Fibroblast of skin of right biceps (primary cell): ENCODE measurements at regions not wholly inside any gene's neighbourhood (a gene's known extent, or its start where the extent isn't known, plus 50 kb on each side); places are given as distances from the start of the nearest gene placed in this dataset.

Experiments used
- DNase-seq: peaks from one replicate; pipeline ENCODE4 v3.0.0-alpha.2; 2013

- no peak for DNase-seq
Observed at GRCh38 chr10:130372866-130373265, 236.7 kb downstream of the GLRX3 start.

GRCh38 chr10:130377986-130378540 is 241.9 kb downstream of the GLRX3 start:
- no peak for DNase-seq

DNA sequence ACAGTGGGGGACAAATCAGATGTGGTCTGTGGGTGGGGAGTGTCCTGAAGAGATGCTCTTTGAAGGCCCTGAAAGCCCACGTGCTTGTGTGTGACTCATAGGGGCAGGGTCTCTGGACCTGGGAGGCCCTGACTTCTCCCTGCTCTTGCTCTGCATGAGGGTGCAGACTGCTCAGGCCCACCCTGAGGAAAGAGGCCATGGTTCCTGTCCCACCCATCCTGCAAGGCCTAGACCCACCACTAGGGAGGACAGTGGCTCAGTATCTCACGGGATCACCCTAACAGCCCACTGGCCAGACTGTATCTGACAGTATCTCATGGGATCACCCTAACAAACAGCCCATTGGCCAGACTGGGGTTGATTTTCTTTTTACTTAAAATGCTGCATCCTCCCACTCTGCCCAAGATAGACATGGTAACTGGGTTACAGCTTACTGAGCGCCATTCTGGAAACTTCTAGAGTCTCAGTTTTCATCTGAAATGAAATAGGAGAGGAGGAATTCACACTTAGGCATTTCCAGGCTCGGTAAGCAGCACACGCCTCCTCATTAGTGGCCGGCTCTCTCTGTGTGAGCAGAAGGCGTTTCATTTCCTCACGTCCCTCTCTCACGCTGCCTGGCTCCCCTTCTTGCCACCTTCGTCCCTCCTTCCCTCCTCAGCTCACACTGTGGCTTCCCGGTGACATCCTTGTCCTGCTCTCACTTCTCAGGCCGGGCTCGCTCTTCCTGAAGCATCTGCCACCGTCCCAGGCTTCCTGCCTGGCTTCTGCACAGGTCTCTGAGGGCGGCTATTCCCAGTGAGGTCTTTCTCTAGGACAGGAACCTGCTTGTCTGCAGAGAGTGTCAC is 242.6 kb downstream of the GLRX3 start:
- no peak for DNase-seq

- DNase-seq: no peak
Observed at GRCh38 chr10:130380056-130380455, 243.9 kb downstream of the GLRX3 start.

DNA sequence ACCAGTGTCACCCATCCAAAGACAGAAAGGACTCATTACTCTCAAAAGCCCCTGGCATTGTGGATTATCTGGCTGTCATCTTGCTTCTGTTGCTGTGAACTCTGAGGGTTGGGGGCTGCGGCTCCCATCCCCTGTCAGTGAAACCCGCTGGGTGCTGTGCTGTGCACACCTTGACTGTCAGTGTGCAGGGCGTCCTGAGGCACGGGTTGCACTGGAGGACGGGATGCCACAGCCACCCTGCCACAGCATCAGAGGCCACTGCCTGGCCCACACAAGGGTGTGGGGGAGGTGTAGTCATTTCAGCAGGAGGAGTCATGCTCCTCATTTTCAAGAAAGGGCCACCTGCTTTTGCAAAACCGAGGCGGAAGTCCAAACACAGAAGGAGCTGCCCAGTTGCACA is 245.8 kb downstream of the GLRX3 start:
- DNase-seq: no peak

DNA sequence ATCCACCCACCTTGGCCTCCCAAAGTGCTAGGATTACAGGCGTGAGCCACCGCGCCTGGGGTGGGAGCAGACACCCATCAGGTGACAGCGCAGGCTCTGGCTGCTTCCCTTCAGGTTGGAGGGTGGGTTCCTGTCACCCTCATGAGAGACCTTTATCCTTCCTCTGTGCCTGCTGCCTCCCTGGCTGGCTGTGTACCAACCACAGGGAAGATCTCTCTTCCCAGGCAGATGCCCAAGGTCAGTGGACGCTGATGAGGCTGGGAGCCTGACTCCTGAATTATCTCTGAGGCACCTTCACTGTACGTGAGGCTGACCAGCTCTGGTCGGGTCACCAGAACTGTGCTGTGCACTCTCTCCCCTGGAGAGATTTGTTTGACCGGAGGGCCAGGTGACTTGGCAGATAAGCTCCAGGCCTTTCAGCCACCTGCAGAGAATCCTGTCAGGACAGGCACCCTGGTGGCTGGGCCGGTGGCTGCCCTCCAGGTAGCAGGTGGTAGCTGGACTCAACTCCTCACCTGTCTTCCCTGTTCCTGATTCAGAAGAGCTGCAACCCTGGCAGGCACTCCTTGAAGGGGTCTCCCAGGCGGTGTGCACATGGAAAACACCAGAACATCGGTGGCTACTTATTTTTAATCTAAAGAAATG is 251.9 kb downstream of the GLRX3 start:
- DNase-seq: no peak

DNA sequence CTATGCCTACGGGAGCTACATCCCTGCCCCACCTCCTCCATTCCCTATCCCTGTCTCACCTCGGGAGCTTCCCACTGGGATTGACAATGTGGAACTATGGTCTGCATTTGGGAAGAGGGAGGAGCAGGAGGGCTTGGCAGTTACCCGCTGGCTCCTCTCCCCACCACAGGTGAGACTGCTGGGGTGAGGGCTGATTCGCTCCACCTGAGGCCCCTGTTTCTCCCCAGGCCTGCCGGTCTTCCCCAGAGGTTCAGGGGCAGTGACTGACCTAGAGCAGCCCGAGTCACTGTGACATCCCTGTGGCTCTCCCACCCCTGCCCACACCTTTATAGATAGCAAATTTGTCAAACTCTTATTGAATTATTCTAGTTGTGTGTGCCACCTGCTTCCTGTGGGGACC is 252.6 kb downstream of the GLRX3 start:
- no peak for DNase-seq

DNA sequence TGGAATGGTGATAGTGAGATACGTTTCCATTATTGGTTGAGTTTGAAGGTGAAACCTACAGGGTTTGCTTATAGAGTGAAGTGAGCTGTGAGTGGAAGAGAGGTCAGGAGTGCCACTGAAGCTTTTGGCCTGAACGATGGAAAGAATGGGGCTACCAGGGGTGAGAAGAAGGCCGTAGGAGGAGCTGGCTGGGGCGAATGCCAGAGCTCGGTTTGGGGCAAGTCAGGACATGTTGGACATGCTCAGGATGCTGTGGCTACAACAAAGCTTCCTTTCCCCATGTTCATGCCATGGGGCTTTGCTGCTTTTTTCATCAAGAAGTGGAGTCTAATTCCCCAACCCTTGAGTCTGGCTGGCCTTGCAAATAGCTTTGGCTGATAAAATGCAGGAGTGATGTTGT is 253.7 kb downstream of the GLRX3 start:
- DNase-seq: no peak

DNA sequence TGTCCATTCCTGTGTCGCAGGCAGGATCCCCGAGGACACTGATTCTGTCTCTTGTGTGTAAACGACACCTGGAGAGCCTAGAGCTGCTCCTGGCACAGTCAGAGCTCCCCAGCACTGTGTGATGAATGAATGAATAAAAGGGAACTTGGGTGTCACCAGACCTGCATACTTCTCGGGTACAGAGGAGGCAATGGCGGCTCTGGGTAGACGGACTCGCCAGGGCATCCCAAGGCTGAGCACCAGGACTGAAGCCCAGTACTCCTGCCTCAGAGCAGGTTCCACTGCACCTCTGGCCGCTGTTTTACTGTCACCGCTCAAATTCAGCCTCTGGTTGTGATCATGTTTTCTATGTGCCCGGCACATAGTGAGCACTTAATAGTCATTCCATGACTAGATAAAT is 255.8 kb downstream of the GLRX3 start:
- DNase-seq: no peak

- DNase-seq: no peak
Observed at GRCh38 chr10:130393342-130393741, 257.2 kb downstream of the GLRX3 start.

GRCh38 chr10:130394832-130395231 is 258.6 kb downstream of the GLRX3 start:
- no peak for DNase-seq

DNA sequence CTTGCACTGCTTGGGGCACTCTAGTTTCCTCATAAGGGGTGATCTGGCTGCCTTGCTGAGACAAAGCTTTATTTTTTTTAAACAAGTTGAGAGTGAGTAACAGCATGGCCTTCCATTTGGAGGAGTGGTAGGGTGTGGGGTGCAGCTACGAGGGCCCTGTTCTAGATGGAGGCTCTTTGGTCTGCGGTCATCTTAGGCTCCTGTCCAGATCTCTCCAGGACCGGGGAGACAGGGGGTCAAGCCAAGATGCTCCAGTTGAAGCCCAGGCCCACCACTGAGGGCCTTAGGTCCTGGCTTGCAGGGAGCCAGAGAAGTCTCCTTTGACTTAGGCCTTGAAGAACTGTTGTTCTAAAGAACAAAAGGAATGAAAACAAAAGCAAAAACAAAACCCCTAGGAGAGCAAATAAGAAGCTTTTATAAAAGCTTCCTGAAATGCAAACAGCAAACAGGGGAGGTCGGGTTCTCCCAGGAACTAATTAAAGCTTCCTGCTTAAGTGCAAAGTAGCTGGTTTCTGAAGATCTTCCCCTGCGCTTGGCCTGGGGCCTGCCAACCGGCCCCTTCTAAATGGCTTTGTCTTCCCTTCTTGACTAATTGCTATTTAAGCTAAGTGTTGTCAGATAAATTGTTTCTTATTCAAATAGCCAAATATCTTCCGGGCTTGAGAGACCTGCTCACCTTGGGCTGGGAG is 259.2 kb downstream of the GLRX3 start:
- DNase-seq: no peak

GRCh38 chr10:130396044-130396443 is 259.9 kb downstream of the GLRX3 start:
- no peak for DNase-seq

DNA sequence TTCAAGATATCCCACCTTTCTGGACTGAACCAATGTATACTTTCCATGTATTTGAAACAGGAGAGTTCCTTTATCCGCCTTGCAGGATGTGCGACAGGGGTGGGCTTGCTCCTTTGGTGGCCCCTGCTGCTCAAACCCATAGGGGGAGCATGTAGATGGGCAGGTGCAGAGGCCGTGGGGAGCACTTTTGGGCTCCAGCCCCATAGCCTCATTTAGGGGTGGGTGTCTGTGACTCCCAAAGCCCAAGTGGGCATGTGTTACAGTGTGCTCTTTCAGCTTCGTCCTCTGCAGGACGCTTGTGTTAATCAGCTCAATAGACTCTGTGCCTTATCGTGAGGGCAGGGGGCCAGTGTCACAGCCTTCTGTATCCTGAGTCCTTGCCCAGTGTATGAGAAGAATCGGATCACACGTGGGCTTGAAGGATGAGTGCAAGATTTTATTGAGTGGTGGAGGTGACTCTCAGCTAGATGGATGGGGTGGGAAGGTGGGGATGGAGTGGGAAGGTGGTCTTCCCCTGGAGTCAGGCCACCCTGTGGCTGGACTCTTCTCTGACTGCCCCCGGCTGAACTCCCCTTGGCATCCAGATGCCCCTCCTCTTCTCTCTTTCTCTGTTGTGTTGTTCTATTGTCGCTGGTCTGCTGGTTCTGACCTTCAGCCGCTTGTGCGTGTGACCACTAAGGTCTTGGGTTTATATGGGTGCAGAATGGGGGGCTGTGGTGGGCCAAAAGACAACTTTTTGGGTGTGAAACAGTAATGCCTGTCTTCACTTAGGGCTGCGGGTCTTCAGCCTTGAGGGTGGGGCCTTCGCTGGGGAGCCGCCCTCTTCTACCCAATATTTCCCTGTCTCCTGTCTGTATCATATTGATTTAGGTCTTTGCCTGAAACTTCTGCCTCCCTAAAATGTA is 262.2 kb downstream of the GLRX3 start:
- DNase-seq: no peak

GRCh38 chr10:130399425-130399950 is 263.3 kb downstream of the GLRX3 start:
- DNase-seq: no peak

DNA sequence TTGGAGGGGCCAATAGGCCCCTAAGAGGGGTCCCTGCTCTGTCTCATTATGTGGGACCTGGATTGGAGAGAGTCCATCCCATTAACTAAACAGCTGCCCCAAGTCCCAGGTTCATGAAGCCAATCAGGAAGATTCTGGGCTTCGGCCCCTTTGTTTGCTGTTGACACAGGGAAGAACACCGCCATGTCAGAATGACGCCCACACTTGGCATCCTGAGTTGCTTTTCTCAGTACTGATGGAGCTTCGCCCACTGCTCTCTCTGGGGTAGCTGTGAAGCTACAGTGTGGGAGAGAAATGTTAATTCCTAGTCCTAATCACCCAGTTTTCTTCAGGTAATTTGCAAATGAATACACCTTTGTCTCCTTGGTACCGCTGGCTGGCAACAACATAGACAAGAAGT is 264.7 kb downstream of the GLRX3 start:
- no peak for DNase-seq

GRCh38 chr10:130401860-130402765 is 265.9 kb downstream of the GLRX3 start:
- DNase-seq: no peak

DNA sequence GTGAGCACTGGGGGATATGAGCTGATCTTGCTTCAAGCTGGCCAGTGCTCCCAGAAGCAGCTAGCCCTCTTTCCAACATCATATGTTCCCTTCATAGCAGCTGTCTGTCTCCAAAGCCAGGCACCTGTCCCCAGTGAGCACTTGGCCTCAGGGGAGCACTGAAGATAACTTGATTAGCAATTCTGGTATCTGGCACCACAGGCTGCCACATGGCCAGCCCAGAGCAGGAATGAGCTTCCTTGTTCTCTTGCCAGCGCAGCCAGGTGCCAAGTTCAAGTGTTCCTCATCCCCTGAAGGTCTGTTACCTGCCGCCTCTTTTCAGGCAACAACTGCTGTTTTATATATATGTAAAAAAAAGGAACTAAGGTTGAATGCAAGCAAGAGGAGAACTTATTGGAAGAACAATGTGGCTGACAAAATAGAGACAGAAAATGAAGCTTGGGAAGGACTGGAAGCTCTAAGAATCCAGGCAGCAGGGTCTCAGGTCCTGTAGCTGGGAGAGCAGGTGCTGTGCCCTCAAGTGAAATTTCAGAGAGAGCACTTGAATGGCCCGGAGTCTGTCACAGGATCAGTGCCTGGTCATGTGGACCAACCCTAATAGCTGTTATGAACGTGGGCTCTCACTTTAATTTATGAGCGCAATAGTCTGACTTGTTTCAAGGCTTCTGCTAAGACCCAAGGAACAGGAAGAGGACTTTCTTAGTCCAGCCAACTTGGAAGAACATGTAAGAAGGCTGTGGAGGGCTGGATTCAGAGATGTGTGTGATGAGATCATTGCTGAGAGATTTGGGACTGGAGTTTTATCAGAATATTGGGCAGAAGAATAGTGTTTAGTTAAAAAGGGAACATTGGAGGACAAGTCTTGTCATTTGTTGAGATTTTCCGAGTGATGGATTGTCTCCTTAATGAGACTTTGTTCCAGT is 267.2 kb downstream of the GLRX3 start:
- DNase-seq: no peak

DNA sequence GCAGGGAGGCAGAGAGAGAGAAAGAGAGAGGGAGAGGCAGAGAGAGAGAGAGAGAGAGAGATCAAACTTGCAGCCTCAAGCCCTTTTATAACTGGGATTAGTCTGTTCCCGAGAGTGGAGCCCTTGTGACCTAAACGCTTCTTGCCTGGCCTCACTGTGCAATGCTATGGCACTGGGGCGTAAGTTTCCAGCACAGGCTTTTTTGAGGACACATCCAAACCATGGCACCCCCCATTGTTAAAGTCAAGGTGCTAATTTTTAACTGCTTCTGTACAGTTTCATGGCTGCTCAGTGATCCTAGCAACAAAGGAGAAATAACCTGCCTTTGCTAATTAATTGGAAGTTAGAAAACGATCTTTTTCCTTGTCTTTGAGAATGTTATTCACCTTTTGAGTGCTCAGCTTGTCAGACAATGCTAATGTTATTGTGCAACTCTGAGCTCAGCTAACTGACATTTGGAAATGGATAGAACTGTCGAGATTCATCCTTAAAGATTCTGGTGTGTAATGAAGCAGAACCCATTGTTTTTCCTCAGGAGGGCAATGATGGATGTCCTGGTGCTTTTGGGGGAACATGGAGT is 268.4 kb downstream of the GLRX3 start:
- no peak for DNase-seq

DNA sequence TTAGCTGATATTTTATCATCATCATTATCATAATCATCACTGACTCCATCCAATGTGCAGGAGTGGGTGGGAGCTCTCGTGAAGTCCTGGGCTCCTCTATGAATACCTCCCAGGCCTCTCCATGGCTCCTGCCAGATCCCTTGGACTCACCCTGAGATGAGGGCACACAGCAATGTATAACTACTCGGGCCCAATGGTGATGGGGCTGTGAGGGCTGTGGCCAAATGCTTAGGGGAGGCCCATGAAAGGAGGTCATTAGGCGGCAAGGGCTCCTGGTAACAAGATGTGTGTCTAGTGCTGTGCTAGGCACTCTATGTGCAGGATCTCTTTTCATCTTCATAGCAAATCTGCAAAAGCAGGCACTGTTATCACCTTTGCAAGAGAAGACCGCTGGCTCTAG is 270.9 kb downstream of the GLRX3 start:
- DNase-seq: no peak
